GM12892 (cell line): ENCODE measurements at regions not wholly inside any gene's neighbourhood (a gene's known extent, or its start where the extent isn't known, plus 50 kb on each side); places are given as distances from the start of the nearest gene placed in this dataset.

Experiments
- POLR2A ChIP-seq: IDR thresholded peaks from 2 replicates; pipeline ENCODE4 v1.6.1; 2011; ENCODE audit warnings: low read depth, low read length, control low read depth
- POLR2AphosphoS5 ChIP-seq: IDR thresholded peaks from 2 replicates; pipeline ENCODE4 v1.6.1; 2011; ENCODE audit warnings: low read depth, low read length, control low read depth
- TAF1 ChIP-seq: IDR thresholded peaks from 2 replicates; pipeline ENCODE4 v1.6.1; 2011; ENCODE audit warnings: low read depth, mild to moderate bottlenecking, control low read depth, low read length, borderline replicate concordance

DNA sequence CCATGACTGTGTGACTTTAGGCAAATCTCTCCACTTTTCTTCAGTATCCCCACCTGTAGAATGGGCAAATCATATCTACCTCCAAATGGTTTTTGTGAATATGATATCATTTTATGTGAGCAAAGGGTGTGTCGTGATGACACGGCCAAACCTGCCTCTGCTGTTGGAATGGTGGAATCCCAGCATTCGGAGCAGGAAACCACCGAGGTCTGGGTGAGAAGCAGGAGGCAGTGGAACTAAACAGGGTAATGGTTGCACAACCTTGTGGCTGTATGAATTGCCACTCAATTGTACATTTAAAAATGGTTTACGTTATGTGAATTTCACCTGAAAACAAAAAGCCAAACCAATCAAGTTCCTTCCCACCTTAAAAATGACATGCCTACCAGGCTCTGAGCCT, 131.4 kb upstream of the ZMIZ1 start:
- TF ChIP-seq TAF1 (no peak), POLR2A (no peak), POLR2AphosphoS5 (no peak)
